GM12865 (cell line): ENCODE measurements at regions not wholly inside any gene's neighbourhood (a gene's known extent, or its start where the extent isn't known, plus 50 kb on each side); places are given as distances from the start of the nearest gene placed in this dataset.

Experiments
- DNase-seq: peaks from one replicate; pipeline ENCODE4 v3.0.0; 2010; ENCODE audit warnings: low read depth
- H3K4me3 ChIP-seq: 2 replicates; pipeline ENCODE4 v1.5.1; 2011; ENCODE audit warnings: mild to moderate bottlenecking, low read depth, low read length, control low read depth
- CTCF ChIP-seq: IDR thresholded peaks from 2 replicates; pipeline ENCODE4 v1.5.1; 2011; ENCODE audit warnings: low read length, control low read depth, low read depth, inconsistent platforms; ENCODE audit not compliant: insufficient read depth; ENCODE audit errors: missing control alignments

- DNase-seq, result no peak
- no peak for TF ChIP-seq CTCF
- no peak overlapping the region for H3K4me3 ChIP-seq
Measured at GRCh38 chr1:14486401-14487201, 111.9 kb upstream of the KAZN start.

DNA sequence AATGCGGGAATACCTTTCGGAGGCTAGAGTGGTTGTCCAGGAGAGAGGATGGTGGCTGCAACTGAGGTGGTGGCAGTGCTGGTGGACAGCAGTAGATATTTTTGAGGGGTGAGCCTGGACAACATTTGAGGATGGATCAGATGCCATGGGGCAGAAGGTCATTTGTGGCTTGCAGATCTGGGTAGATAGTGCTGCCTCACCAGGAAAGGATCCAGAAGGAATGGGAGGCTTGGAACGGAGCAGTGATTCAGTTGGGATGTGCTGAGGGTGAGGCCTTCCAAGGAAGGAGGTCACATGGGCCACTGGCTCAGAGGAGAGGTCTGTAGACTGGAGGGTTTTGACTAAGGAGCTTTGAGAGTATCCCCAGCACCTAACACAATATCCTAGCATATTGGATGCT is 110.8 kb upstream of the KAZN start:
- no peak overlapping the region for H3K4me3 ChIP-seq
- DNase-seq, result no peak
- no peak for TF ChIP-seq CTCF

DNA sequence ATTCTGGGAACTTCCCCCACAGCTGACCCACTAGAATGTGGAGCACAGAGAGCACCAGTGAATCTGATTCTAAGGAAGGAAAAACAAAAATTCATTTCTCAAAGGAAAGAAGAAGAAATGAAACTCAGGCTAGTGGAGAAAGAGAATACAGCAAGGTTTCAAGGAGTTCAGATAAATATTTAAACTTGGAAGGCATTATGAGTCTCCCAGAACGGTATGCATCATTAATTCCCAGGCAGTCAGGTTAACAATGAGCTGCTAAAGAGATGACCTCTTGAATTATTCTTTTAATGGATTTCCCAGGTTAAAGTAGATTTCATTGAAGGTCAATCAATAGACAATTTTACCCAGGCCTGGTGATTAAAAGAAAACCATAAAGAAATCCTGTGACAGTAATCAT is 103.6 kb upstream of the KAZN start:
- H3K4me3 ChIP-seq, result no peak overlapping the region
- no peak for DNase-seq
- TF ChIP-seq CTCF, result no peak

DNA sequence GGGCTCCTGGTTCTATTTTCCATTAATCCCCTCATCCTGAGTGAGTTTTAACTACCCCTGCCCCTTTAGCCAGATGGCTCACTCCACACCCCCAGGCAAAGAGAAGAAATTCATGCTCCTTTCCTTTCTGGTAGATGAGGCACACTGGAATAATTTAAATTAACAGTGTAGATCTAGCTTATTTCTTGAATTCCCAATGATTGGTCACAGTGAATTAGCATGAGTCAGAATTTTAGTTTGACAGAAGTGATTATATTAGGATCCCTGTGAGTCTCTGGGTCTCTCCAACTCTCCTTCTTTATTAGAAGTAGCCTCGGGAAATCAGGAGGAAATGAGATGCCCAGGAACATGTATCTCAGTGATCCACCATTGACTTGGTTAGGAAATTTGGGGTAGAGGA is 103.1 kb upstream of the KAZN start:
- no peak for DNase-seq
- no peak for TF ChIP-seq CTCF
- H3K4me3 ChIP-seq, result no peak overlapping the region

DNA sequence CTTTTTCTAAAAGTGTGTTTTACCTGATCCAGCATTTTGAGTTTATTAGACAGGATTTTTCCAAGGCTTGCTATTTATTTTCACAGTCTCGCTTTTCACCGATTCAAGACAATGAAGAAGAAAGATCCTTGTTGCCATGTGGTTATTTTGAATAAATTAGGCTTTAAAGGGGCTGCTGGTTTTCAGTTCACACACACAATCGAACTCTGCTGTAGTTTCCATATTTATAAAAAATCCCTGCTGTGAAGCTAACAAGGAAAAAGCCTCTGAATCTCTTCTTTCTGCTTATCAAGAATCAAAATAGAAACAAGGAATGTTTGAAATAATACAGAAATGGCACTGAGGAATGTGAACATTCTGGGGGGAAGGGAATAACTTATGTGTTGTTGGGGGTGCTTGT is 102.5 kb upstream of the KAZN start:
- no peak for DNase-seq
- no peak overlapping the region for H3K4me3 ChIP-seq
- TF ChIP-seq CTCF, result no peak

DNA sequence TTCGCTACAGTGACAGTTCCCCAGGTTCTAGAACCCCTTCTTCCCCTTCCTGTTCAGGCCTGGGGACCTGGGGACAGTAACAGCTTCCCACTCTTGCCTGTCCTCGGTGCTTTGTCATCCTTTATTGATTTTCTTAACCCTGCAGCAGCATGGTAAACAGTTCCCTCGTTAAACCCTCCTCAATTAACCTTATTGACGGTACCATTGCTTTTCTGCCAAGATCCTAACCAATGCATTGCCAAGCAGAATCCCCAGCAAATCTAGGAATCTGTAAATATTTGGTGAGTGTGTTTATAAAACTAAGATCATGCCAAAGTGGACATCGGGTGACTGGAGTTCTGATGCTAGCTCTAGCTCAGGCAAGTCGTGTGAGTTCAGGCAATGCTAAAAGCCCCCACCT is 99.6 kb upstream of the KAZN start:
- DNase-seq, result no peak
- no peak overlapping the region for H3K4me3 ChIP-seq
- TF ChIP-seq CTCF, result no peak
